ENCODE measurements at regions not wholly inside any gene's neighbourhood (a gene's known extent, or its start where the extent isn't known, plus 50 kb on each side); places are given as distances from the start of the nearest gene placed in this dataset.
"Not testable (repeated sequence)": the region's sequence is repeated elsewhere in the genome, so short reads cannot be mapped to it uniquely, and the experiment has no call there.

DNA sequence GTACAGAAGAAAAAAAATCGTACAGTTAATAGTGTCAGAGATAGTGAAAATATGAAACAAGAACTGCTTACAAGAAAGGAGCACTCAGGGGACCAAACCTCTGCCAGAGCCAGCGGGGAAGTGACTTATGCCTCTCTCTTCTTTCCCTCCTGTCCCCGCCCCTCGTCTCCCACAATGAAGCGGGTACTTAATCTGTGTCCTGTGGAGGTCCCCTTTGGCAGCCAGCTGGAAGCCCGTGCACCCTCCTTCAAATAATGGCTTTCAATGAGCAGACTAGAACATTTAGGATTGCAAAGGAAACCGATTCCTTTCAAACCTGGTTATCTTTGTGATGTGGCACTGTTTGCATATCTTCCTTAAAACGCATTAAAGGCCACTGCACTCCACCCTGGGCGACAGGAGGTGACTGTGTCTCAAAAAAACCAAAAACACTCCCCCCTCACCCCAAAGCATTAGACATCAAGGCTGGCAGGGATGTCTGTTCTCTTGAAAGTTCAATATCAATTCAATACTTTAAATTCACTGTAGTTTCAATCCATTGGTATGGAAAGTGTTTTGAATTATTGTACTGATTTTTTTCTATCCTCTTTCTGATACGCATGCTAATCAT, 51.7 kb downstream of the PPIAL4C start:
- DNase-seq (ENCODE audit: low read depth) = not testable (repeated sequence)

DNA sequence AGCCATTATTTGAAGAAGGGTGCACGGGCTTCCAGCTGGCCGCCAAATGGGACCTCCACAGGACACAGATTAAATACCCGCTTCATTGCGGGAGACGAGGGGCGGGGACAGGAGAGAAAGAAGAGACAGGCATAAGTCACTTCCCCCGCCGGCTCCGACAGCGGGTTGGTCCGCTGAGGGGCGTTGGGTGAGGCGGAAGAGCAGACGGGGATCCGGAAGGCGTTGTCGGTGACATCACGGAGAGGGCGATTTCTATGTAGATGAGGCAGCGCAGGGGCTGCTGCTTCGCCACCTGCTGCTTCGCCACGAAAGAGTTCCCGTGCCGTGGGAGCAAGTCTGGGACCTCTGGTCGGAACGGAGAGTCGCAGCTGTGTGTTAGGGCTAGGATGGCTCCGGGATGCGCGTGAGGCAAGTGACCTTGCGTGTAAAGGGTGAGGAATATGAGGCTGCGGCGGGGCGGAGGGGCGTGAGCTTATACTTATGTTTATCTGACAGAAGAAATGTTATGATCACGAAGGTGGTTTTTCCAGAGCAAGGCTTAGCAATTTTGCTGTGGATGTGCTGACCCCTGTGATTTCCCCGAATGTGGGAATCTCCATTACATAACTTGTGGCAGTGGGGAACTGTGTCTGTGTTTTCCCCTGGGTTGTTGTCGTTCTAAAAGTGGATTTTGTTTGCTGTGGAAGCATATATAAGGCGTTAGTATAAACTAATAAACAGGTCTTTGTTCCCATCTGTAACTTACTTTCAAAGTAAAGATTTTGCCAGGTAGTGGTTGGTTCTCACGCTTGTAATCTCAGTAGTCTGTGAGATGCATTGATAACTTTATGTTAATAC, 52.9 kb downstream of the PPIAL4C start:
- peak; percentile 82 for DNase-seq (ENCODE audit: low read depth)
- H3K4me3 ChIP-seq (ENCODE audit: low read depth, low read length) = peak overlapping the region; percentile 43

More for the DNA sequence above, 51.7 kb downstream of the PPIAL4C start:
- H3K4me3 ChIP-seq (ENCODE audit: low read depth, low read length) = not testable (repeated sequence)

- not testable (repeated sequence) for DNase-seq (ENCODE audit: low read depth); H3K4me3 ChIP-seq (ENCODE audit: low read depth, low read length)
Measured at GRCh38 chr1:149638481-149638880, 54.8 kb downstream of the PPIAL4C start.

GRCh38 chr1:149638901-149639658, 55.4 kb downstream of the PPIAL4C start:
- not testable (repeated sequence) for H3K4me3 ChIP-seq (ENCODE audit: low read depth, low read length)

DNA sequence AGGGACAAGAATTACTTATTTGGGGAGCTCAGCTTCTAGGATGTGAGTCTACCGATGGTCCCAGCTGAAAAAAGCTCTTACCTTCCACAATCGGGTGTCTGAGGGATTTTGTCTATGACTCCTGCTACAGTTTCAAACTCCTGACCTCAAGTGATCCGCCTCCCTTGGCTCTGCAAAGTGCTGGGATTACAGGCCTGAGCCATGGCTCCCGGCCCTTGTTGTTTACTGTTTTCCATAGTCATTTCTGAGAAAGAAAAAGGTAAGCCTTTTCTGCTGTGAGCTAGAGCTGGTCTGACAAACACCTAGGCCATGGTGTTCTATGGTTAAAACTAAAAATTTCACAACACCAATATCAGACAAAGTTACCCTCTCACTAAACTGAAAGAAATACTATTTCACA, 57.5 kb downstream of the PPIAL4C start:
- not testable (repeated sequence) for H3K4me3 ChIP-seq (ENCODE audit: low read depth, low read length); DNase-seq (ENCODE audit: low read depth)

More at GRCh38 chr1:149638901-149639658, 55.4 kb downstream of the PPIAL4C start:
- DNase-seq (ENCODE audit: low read depth) = not testable (repeated sequence)

- H3K4me3 ChIP-seq (ENCODE audit: low read depth, low read length); DNase-seq (ENCODE audit: low read depth): not testable (repeated sequence)
Measured at GRCh38 chr1:149644818-149645217, 61.2 kb downstream of the PPIAL4C start.

GRCh38 chr1:149646360-149647017, 62.8 kb downstream of the PPIAL4C start:
- not testable (repeated sequence) for DNase-seq (ENCODE audit: low read depth); H3K4me3 ChIP-seq (ENCODE audit: low read depth, low read length)

- H3K4me3 ChIP-seq (ENCODE audit: low read depth, low read length) = not testable (repeated sequence)
Measured at GRCh38 chr1:149647018-149647373, 63.3 kb downstream of the PPIAL4C start.

DNA sequence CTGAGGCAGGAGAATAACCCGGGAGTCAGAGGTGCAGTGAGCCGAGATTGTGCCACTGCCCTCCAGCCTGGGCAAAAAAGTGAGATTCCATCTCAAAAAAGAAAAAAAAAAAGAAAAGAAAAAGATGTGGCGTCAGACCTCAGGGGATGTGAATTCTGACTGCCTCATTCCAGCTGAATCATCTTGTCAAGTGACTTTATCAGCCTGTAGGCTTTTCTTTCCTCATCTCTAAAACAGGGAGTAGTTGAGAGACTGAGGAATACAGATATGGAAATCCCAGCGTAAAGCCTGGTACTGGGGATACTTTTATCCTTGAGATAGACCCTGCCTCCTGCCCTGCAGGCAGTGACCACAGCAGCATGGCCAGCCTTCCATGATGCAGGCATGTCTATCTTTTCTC, 74.1 kb downstream of the PPIAL4C start:
- not testable (repeated sequence) for DNase-seq (ENCODE audit: low read depth); H3K4me3 ChIP-seq (ENCODE audit: low read depth, low read length)

More at GRCh38 chr1:149647018-149647373, 63.3 kb downstream of the PPIAL4C start:
- DNase-seq (ENCODE audit: low read depth) = not testable (repeated sequence)

DNA sequence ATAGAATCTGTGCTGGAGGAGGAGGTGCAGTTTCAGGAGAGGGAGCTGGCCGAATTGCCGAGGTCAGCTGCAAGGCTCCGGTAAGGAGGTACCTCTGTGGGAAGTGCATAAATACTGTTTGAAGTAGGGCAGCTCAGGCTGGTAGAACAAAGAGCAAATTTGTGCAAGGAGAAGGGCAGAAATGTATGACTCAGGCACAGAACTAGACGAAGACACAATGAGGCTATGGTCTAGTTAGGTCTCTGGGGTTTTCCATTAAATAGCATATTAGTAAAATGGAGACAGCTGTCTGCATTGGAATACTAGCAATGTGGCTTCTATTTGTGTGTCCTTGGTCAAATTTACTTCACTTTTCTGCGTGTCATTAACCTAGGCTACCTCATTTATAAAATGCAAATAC, 74.5 kb downstream of the PPIAL4C start:
- H3K4me3 ChIP-seq (ENCODE audit: low read depth, low read length); DNase-seq (ENCODE audit: low read depth): not testable (repeated sequence)

DNA sequence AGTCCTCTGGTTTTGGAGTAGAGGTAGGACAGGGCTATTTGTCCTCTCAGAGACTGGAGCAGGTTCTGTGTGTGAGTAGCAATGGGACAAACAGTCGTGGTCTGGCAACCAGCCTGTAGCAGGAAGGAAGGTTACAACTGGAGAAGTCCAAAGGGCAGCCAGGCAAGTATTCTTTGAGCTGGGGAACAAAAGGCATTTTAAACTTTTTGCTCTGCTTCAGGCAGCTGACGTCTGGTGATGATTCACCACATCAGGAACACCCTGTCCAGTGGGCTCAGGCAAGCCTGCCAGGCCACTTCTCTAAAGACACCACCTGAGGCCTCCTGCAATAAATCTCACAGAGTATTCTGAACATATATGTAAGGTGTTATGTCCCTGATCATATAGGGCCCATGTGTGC, 81.0 kb downstream of the PPIAL4C start:
- DNase-seq (ENCODE audit: low read depth) = not testable (repeated sequence)

DNA sequence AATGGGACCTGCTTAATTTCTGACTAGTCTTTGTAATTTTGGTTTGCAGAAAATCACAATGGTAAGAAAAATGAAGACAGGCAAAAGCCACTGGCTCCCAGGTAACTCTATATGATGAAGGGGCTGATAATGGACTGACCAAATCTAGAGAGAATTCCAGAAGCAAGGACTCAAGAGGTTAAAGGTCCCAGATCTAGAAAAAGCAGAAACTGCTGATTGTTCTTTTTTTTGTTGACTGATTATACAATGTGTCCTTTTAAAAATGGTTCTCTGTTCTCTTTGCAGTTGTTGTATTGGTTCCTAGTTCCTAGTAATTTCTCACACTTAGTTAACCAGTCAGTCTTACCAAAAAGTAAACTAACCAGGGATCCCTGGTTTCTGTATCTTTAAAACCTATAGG, 81.4 kb downstream of the PPIAL4C start:
- H3K4me3 ChIP-seq (ENCODE audit: low read depth, low read length); DNase-seq (ENCODE audit: low read depth): not testable (repeated sequence)

More for the DNA sequence above, 81.0 kb downstream of the PPIAL4C start:
- not testable (repeated sequence) for H3K4me3 ChIP-seq (ENCODE audit: low read depth, low read length)

DNA sequence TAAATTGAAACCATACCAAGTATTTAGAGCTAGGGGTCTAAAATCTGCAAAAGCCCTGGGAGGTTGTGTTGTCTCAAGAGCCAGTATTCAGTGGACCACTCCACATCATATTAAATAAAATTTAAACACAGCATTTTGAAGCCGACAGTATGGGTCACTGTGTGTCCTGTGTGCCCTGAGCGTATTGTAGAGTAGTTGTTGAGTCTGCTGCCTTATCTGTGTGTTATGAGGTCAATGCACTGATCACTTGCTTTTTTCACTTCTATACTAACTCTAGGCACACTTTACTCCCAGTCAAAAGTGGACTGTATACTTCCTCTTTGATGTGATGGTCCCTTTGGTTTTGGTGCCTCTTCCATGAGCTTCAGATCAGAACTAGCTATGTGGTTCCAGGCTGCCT, 81.9 kb downstream of the PPIAL4C start:
- H3K4me3 ChIP-seq (ENCODE audit: low read depth, low read length); DNase-seq (ENCODE audit: low read depth): not testable (repeated sequence)

GRCh38 chr1:149673231-149673909, 89.7 kb downstream of the PPIAL4C start:
- not testable (repeated sequence) for H3K4me3 ChIP-seq (ENCODE audit: low read depth, low read length); DNase-seq (ENCODE audit: low read depth)

DNA sequence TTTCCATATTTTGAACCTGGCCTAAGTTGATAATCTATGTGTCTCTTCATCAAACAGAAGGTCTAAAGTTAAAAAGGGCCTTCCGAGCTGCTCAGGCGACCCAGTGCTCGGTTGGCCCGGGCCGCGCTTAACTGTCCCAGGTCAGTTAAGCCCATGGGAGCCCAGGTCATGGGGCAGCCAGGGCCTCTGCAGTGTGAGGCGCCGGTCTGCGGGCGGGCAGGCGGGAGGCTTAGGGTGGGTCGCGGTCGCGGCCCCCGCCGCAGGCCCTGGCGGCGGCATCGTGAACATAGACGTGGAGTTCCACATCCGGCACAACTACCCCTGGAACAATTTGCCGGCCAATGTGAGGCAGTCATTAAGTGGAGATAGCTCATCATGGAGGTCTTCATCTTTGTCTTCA, 91.3 kb downstream of the PPIAL4C start:
- DNase-seq (ENCODE audit: low read depth) = not testable (repeated sequence)

GRCh38 chr1:149677359-149677758, 93.7 kb downstream of the PPIAL4C start:
- DNase-seq (ENCODE audit: low read depth); H3K4me3 ChIP-seq (ENCODE audit: low read depth, low read length): not testable (repeated sequence)

More for the DNA sequence above, 91.3 kb downstream of the PPIAL4C start:
- not testable (repeated sequence) for H3K4me3 ChIP-seq (ENCODE audit: low read depth, low read length)

DNA sequence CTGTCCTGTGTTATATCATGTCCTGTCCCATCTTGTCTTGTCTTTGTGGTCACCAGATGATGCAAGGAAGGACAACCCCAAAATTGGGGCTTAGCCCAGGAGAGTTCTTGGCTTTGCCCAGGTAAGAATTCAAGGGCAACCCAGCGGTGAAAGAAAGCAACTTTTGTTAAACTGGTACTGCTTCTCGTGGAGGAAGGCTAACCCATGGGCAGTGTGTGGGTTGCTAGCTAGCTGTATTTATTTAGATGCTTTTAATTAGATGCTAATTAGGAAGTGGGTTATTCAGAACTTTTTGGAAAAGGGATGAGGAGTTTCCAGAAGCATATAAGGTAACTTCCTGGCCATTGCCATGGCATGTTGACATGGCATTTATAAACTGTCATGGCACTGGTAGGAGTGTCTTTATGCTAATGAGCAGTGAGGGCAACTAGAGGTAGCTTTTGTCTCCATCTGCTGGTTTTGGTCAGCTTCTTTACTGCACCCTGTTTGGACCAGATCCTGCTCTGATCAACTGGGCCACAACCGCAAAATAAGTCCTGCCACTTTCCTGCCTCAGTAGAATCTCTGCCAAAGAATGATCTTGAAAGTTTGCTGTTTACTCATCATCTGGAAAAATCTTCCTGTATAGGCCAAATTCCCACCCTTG, 95.8 kb upstream of the FCGR1A start:
- not testable (repeated sequence) for DNase-seq (ENCODE audit: low read depth); H3K4me3 ChIP-seq (ENCODE audit: low read depth, low read length)

GRCh38 chr1:149691399-149691798, 91.1 kb upstream of the FCGR1A start:
- not testable (repeated sequence) for DNase-seq (ENCODE audit: low read depth); H3K4me3 ChIP-seq (ENCODE audit: low read depth, low read length)

All from skeletal muscle cell (primary cell).